GM12878 (cell line): ENCODE measurements at regions not wholly inside any gene's neighbourhood (a gene's known extent, or its start where the extent isn't known, plus 50 kb on each side); places are given as distances from the start of the nearest gene placed in this dataset.

Source experiments
- BCL11A ChIP-seq: IDR thresholded peaks from 2 replicates; pipeline ENCODE4 v1.6.1; 2011; ENCODE audit warnings: low read depth, low read length
- CHD4 ChIP-seq: fragments of 200-600 bp; sonication (generic); IDR thresholded peaks from 2 replicates; pipeline ENCODE4 v1.6.1; 2016; ENCODE audit warnings: mild to moderate bottlenecking
- CREM ChIP-seq: IDR thresholded peaks from 2 replicates; pipeline ENCODE4 v1.6.1; 2014; ENCODE audit warnings: antibody characterized with exemption, low read depth
- FOXK2 ChIP-seq: fragments of 450-650 bp; IDR thresholded peaks from 2 replicates; pipeline ENCODE4 v1.6.1; 2017; ENCODE audit warnings: mild to moderate bottlenecking, moderate library complexity
- FOXM1 ChIP-seq: IDR thresholded peaks from 2 replicates; pipeline ENCODE4 v1.6.1; 2012; ENCODE audit warnings: low read depth, mild to moderate bottlenecking, inconsistent platforms, low read length, moderate library complexity
- IRF3 ChIP-seq: fragments of 450-650 bp; IDR thresholded peaks from 2 replicates; pipeline ENCODE4 v1.6.1; 2014; ENCODE audit warnings: mild to moderate bottlenecking
- KDM1A ChIP-seq: fragments of 200-600 bp; sonication (generic); IDR thresholded peaks from 2 replicates; pipeline ENCODE4 v1.6.1; 2016; ENCODE audit warnings: borderline replicate concordance
- MEF2B ChIP-seq: fragments of 450-650 bp; IDR thresholded peaks from 2 replicates; pipeline ENCODE4 v1.6.1; 2018; ENCODE audit warnings: mild to moderate bottlenecking, moderate library complexity; ENCODE audit not compliant: partially characterized antibody, poor library complexity, severe bottlenecking
- MTA3 ChIP-seq: IDR thresholded peaks from 2 replicates; pipeline ENCODE4 v1.6.1; 2012; ENCODE audit warnings: low read length, inconsistent platforms, borderline replicate concordance
- MXI1 ChIP-seq: fragments of 150-350 bp; IDR thresholded peaks from 2 replicates; pipeline ENCODE4 v1.6.1; 2011; ENCODE audit warnings: low read depth, mild to moderate bottlenecking, inconsistent platforms, low read length, improper control_type of control experiment
- NBN ChIP-seq: fragments of 450-650 bp; IDR thresholded peaks from 2 replicates; pipeline ENCODE4 v1.6.1; 2016
- NR2C1 ChIP-seq: fragments of 450-650 bp; IDR thresholded peaks from 2 replicates; pipeline ENCODE4 v1.6.1; 2017; ENCODE audit warnings: antibody characterized with exemption, mild to moderate bottlenecking, moderate library complexity
- TBL1XR1 ChIP-seq: IDR thresholded peaks from 2 replicates; pipeline ENCODE4 v1.6.1; 2012; ENCODE audit warnings: low read depth, low read length, improper control_type of control experiment
- USF1 ChIP-seq: IDR thresholded peaks from 2 replicates; pipeline ENCODE4 v1.6.1; 2011; ENCODE audit warnings: borderline replicate concordance, low read depth, mild to moderate bottlenecking, moderate library complexity, mixed read lengths, low read length; ENCODE audit not compliant: insufficient read depth; ENCODE audit errors: extremely low read length
- ZNF207 ChIP-seq: fragments of 450-650 bp; IDR thresholded peaks from 2 replicates; pipeline ENCODE4 v1.6.1; 2014; ENCODE audit warnings: antibody characterized with exemption, mild to moderate bottlenecking, borderline replicate concordance
- ZNF217 ChIP-seq: fragments of 450-650 bp; IDR thresholded peaks from 2 replicates; pipeline ENCODE4 v1.6.1; 2017; ENCODE audit warnings: antibody characterized with exemption, mild to moderate bottlenecking
- ZNF24 ChIP-seq: fragments of 450-650 bp; IDR thresholded peaks from 2 replicates; pipeline ENCODE4 v1.6.1; 2017; ENCODE audit warnings: antibody characterized with exemption, mild to moderate bottlenecking
- TF ChIP-seq, protein P1 (sequence below): fragments of 450-650 bp; IDR thresholded peaks from 2 replicates; pipeline ENCODE4 v1.6.1; 2016; ENCODE audit warnings: mild to moderate bottlenecking
- TF ChIP-seq, protein P2 (sequence below): fragments of 450-650 bp; IDR thresholded peaks from 2 replicates; pipeline ENCODE4 v1.6.1; 2016; ENCODE audit warnings: mild to moderate bottlenecking, moderate library complexity, borderline replicate concordance
- TF ChIP-seq, protein P3 (sequence below): fragments of 150-350 bp; IDR thresholded peaks from 2 replicates; pipeline ENCODE4 v1.6.1; 2014; ENCODE audit warnings: mild to moderate bottlenecking, low read depth, low read length

GRCh38 chr12:103085541-103085940 is 128.1 kb downstream of the ASCL1 start (continued):
- TF ChIP-seq USF1: no peak
- no peak for TF ChIP-seq NBN
- no peak for TF ChIP-seq KDM1A
- TF ChIP-seq IRF3: no peak
- TF ChIP-seq MEF2B: no peak
- TF ChIP-seq ZNF24: no peak
- TF ChIP-seq FOXM1: no peak
- TF ChIP-seq, protein P1, sequence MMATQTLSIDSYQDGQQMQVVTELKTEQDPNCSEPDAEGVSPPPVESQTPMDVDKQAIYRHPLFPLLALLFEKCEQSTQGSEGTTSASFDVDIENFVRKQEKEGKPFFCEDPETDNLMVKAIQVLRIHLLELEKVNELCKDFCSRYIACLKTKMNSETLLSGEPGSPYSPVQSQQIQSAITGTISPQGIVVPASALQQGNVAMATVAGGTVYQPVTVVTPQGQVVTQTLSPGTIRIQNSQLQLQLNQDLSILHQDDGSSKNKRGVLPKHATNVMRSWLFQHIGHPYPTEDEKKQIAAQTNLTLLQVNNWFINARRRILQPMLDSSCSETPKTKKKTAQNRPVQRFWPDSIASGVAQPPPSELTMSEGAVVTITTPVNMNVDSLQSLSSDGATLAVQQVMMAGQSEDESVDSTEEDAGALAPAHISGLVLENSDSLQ: 0 out of 2 replicates have a peak, but pooled peaks have one; percentile 13
- peak; percentile 80; the same call in 1 of the 2 replicates for TF ChIP-seq ZNF217
- no peak for TF ChIP-seq ZNF207
- no peak for TF ChIP-seq FOXK2
- TF ChIP-seq MTA3: no peak
- TF ChIP-seq MXI1: no peak
- TF ChIP-seq CHD4: no peak
- TF ChIP-seq CREM: no peak
- TF ChIP-seq, protein P2, sequence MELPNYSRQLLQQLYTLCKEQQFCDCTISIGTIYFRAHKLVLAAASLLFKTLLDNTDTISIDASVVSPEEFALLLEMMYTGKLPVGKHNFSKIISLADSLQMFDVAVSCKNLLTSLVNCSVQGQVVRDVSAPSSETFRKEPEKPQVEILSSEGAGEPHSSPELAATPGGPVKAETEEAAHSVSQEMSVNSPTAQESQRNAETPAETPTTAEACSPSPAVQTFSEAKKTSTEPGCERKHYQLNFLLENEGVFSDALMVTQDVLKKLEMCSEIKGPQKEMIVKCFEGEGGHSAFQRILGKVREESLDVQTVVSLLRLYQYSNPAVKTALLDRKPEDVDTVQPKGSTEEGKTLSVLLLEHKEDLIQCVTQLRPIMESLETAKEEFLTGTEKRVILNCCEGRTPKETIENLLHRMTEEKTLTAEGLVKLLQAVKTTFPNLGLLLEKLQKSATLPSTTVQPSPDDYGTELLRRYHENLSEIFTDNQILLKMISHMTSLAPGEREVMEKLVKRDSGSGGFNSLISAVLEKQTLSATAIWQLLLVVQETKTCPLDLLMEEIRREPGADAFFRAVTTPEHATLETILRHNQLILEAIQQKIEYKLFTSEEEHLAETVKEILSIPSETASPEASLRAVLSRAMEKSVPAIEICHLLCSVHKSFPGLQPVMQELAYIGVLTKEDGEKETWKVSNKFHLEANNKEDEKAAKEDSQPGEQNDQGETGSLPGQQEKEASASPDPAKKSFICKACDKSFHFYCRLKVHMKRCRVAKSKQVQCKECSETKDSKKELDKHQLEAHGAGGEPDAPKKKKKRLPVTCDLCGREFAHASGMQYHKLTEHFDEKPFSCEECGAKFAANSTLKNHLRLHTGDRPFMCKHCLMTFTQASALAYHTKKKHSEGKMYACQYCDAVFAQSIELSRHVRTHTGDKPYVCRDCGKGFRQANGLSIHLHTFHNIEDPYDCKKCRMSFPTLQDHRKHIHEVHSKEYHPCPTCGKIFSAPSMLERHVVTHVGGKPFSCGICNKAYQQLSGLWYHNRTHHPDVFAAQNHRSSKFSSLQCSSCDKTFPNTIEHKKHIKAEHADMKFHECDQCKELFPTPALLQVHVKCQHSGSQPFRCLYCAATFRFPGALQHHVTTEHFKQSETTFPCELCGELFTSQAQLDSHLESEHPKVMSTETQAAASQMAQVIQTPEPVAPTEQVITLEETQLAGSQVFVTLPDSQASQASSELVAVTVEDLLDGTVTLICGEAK: no peak
- 0 out of 2 replicates have a peak, but pooled peaks have one; percentile 44 for TF ChIP-seq TBL1XR1
- TF ChIP-seq NR2C1: no peak
- TF ChIP-seq, protein P3, sequence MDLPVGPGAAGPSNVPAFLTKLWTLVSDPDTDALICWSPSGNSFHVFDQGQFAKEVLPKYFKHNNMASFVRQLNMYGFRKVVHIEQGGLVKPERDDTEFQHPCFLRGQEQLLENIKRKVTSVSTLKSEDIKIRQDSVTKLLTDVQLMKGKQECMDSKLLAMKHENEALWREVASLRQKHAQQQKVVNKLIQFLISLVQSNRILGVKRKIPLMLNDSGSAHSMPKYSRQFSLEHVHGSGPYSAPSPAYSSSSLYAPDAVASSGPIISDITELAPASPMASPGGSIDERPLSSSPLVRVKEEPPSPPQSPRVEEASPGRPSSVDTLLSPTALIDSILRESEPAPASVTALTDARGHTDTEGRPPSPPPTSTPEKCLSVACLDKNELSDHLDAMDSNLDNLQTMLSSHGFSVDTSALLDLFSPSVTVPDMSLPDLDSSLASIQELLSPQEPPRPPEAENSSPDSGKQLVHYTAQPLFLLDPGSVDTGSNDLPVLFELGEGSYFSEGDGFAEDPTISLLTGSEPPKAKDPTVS: no peak
- peak; percentile 52; the same call in 1 of the 2 replicates for TF ChIP-seq BCL11A
